ENCODE measurements at regions not wholly inside any gene's neighbourhood (a gene's known extent, or its start where the extent isn't known, plus 50 kb on each side); places are given as distances from the start of the nearest gene placed in this dataset.

GRCh38 chr6:14953836-14954235 is 292.0 kb upstream of the JARID2 start:
- H3K9me3 ChIP-seq (ENCODE audit: control insufficient read depth in 4 of 4, insufficient read depth in 3 of 4, low read length in 3 of 4): peaks cover 0 to 4% (median 0%) of the 10 kb centered on the region in 4 donors
- no peak overlapping the region for H3K27ac ChIP-seq (ENCODE audit: low read depth in 1 of 2, low read length in 1 of 2)
- H3K36me3 ChIP-seq (ENCODE audit: control insufficient read depth in 4 of 4, insufficient read depth in 4 of 4, low read length in 4 of 4): no peaks in the 10 kb centered on the region
- no peak for ATAC-seq (ENCODE audit: insufficient read depth, low FRiP score)
- H3K9ac ChIP-seq (ENCODE audit: insufficient read depth in 1 of 2, low read length in 2 of 2): no peak overlapping the region
- H3K27me3 ChIP-seq (ENCODE audit: control insufficient read depth in 3 of 3, insufficient read depth in 3 of 3, low read length in 2 of 3): no peaks in the 10 kb centered on the region
- no peak for DNase-seq
- no peak for TF ChIP-seq CTCF (IDR thresholded peaks at IDR 0.05; ENCODE audit: control extremely low read depth, extremely low read depth)
- WGBS, 2 donors: 82 to 83% methylated on average over 6 of the region's 6 CpGs
- H3K4me1 ChIP-seq (ENCODE audit: control insufficient read depth in 5 of 5, insufficient read depth in 5 of 5, low read length in 5 of 5): no peaks in the 10 kb centered on the region
- H3K4me3 ChIP-seq: no peak overlapping the region

GRCh38 chr6:14957355-14958059 is 288.4 kb upstream of the JARID2 start:
- H3K9me3 ChIP-seq (ENCODE audit: control insufficient read depth in 4 of 4, insufficient read depth in 3 of 4, low read length in 3 of 4): peaks cover 0 to 4% (median 0%) of the 10 kb centered on the region in 4 donors
- no peaks in the 10 kb centered on the region for H3K36me3 ChIP-seq (ENCODE audit: control insufficient read depth in 4 of 4, insufficient read depth in 4 of 4, low read length in 4 of 4)
- H3K9ac ChIP-seq (ENCODE audit: insufficient read depth in 1 of 2, low read length in 2 of 2): no peak overlapping the region
- 72 to 76% methylated on average over 7 of the region's 7 CpGs for WGBS, 2 donors
- no peaks in the 10 kb centered on the region for H3K4me1 ChIP-seq (ENCODE audit: control insufficient read depth in 5 of 5, insufficient read depth in 5 of 5, low read length in 5 of 5)
- no peak for DNase-seq
- H3K27me3 ChIP-seq (ENCODE audit: control insufficient read depth in 3 of 3, insufficient read depth in 3 of 3, low read length in 2 of 3): no peaks in the 10 kb centered on the region
- no peak for TF ChIP-seq CTCF (IDR thresholded peaks at IDR 0.05; ENCODE audit: control extremely low read depth, extremely low read depth)
- H3K4me3 ChIP-seq: no peak overlapping the region
- ATAC-seq (ENCODE audit: insufficient read depth, low FRiP score): no peak
- no peak overlapping the region for H3K27ac ChIP-seq (ENCODE audit: low read depth in 1 of 2, low read length in 1 of 2)

GRCh38 chr6:14959324-14959885 is 286.5 kb upstream of the JARID2 start:
- Histone ChIP-seq H3K36me3 (ENCODE audit: control insufficient read depth in 4 of 4, insufficient read depth in 4 of 4, low read length in 4 of 4) (no peaks in the 10 kb centered on the region), H3K4me3 (no peak overlapping the region), H3K9ac (ENCODE audit: insufficient read depth in 1 of 2, low read length in 2 of 2) (no peak overlapping the region), H3K4me1 (ENCODE audit: control insufficient read depth in 5 of 5, insufficient read depth in 5 of 5, low read length in 5 of 5) (no peaks in the 10 kb centered on the region), H3K9me3 (ENCODE audit: control insufficient read depth in 4 of 4, insufficient read depth in 3 of 4, low read length in 3 of 4) (peaks cover 0 to 4% (median 0%) of the 10 kb centered on the region in 4 donors), H3K27ac (ENCODE audit: low read depth in 1 of 2, low read length in 1 of 2) (no peak overlapping the region), H3K27me3 (ENCODE audit: control insufficient read depth in 3 of 3, insufficient read depth in 3 of 3, low read length in 2 of 3) (no peaks in the 10 kb centered on the region)
- WGBS, 2 donors: 79 to 94% methylated on average over 6 of the region's 6 CpGs
- no peak for TF ChIP-seq CTCF (IDR thresholded peaks at IDR 0.05; ENCODE audit: control extremely low read depth, extremely low read depth)
- DNase-seq (no peak), ATAC-seq (ENCODE audit: insufficient read depth, low FRiP score) (no peak)
